ENCODE measurements at regions not wholly inside any gene's neighbourhood (a gene's known extent, or its start where the extent isn't known, plus 50 kb on each side); places are given as distances from the start of the nearest gene placed in this dataset.

DNA sequence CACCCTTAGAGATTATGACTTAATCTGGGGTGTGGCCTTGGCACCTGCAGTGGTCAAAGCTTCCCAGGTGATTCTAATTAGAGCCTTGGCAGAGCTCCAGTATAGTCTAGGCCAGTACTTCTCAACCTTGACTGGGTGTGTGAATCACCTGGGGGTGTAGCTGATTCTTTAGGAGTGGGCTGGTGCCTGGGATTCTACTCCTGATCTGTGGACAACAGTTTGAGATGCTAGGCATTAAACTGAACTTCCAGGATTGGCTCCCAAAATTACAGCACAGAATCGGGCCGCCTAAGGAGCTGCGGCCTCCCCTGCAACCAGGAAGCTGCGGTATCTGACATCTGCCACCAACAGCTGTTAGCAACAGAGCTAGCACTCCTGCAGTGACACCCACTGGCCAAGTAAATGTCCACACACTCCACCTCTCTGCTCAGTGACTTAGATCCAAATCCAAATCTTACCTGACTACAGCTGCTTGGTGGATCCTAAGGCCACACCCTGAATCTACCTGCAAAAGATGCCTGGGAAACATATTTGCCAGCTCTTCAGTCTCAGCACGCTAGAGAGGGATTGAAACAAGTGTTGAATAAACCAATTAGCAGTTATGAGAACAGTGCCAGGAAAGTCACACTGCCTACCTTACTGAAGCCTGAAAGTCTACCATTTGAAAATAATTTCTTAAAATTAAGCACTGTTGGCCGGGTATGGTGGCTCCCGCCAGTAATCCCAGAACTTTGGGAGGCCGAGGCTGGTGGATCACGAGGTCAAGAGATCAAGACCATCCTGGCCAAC is 126.7 kb downstream of the UNC5CL start:
- H3K9me3 ChIP-seq (ENCODE audit: control insufficient read depth in 2 of 2, insufficient read depth in 1 of 2, low read depth in 1 of 2, low read length in 1 of 2): no peaks in the 10 kb centered on the region
- peak overlapping the region in 2 of 3 donors; percentile 21 to 36 for H3K27ac ChIP-seq (ENCODE audit: low read depth in 1 of 3, low read length in 2 of 3)
- H3K36me3 ChIP-seq (ENCODE audit: control insufficient read depth in 3 of 3, insufficient read depth in 2 of 3, low read depth in 1 of 3, low read length in 3 of 3): no peaks in the 10 kb centered on the region
- H3K4me1 ChIP-seq (ENCODE audit: control insufficient read depth in 3 of 3, insufficient read depth in 2 of 3, low read depth in 1 of 3, low read length in 2 of 3): no peaks in the 10 kb centered on the region
- DNase-seq: peak; percentile 82 to 94
- 36 to 54% (median 48%) methylated on average over 9 of the region's 9 CpGs for WGBS, 3 donors
- H3K4me3 ChIP-seq (ENCODE audit: low read depth in 1 of 3, low read length in 3 of 3): no peak overlapping the region
- no peaks in the 10 kb centered on the region for H3K27me3 ChIP-seq (ENCODE audit: control insufficient read depth in 3 of 3, insufficient read depth in 3 of 3, low read length in 3 of 3)
- FAIRE-seq: no peak

GRCh38 chr6:40910260-40910893 is 128.6 kb downstream of the UNC5CL start:
- H3K4me3 ChIP-seq (ENCODE audit: low read depth in 1 of 3, low read length in 3 of 3): no peak overlapping the region
- H3K4me1 ChIP-seq (ENCODE audit: control insufficient read depth in 3 of 3, insufficient read depth in 2 of 3, low read depth in 1 of 3, low read length in 2 of 3): no peaks in the 10 kb centered on the region
- no peak for DNase-seq
- FAIRE-seq: no peak
- no peaks in the 10 kb centered on the region for H3K36me3 ChIP-seq (ENCODE audit: control insufficient read depth in 3 of 3, insufficient read depth in 2 of 3, low read depth in 1 of 3, low read length in 3 of 3)
- H3K9me3 ChIP-seq (ENCODE audit: control insufficient read depth in 2 of 2, insufficient read depth in 1 of 2, low read depth in 1 of 2, low read length in 1 of 2): no peaks in the 10 kb centered on the region
- H3K27me3 ChIP-seq (ENCODE audit: control insufficient read depth in 3 of 3, insufficient read depth in 3 of 3, low read length in 3 of 3): no peaks in the 10 kb centered on the region
- WGBS, 3 donors: 79 to 96% (median 90%) methylated on average over 2 of the region's 2 CpGs
- H3K27ac ChIP-seq (ENCODE audit: low read depth in 1 of 3, low read length in 2 of 3): no peak overlapping the region

DNA sequence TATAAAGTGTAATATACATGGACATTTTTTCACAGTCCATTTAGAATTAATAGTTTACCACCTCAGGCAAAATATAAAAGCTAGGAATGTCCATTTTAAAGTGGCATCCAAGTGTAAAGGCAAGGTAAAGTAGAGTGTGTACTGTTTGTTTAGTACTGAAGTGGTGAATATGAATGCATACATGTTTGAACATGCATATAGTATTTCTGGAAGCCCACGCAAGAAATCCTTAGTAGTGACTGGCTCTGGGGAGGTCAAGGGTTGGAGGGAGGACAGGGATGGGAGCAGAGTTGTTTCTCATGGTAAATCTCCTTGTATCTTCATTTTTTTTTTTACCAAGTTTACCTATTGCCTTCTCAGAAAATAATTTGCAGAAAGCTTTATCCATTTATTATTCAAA is 129.2 kb downstream of the UNC5CL start:
- Histone ChIP-seq H3K9me3 (ENCODE audit: control insufficient read depth in 2 of 2, insufficient read depth in 1 of 2, low read depth in 1 of 2, low read length in 1 of 2) (no peaks in the 10 kb centered on the region), H3K4me3 (ENCODE audit: low read depth in 1 of 3, low read length in 3 of 3) (no peak overlapping the region), H3K27ac (ENCODE audit: low read depth in 1 of 3, low read length in 2 of 3) (no peak overlapping the region), H3K27me3 (ENCODE audit: control insufficient read depth in 3 of 3, insufficient read depth in 3 of 3, low read length in 3 of 3) (no peaks in the 10 kb centered on the region), H3K36me3 (ENCODE audit: control insufficient read depth in 3 of 3, insufficient read depth in 2 of 3, low read depth in 1 of 3, low read length in 3 of 3) (no peaks in the 10 kb centered on the region), H3K4me1 (ENCODE audit: control insufficient read depth in 3 of 3, insufficient read depth in 2 of 3, low read depth in 1 of 3, low read length in 2 of 3) (no peaks in the 10 kb centered on the region)
- FAIRE-seq: no peak
- no peak for DNase-seq
- WGBS, 3 donors: 90 to 97% (median 94%) methylated on average over 1 of the region's 1 CpG

DNA sequence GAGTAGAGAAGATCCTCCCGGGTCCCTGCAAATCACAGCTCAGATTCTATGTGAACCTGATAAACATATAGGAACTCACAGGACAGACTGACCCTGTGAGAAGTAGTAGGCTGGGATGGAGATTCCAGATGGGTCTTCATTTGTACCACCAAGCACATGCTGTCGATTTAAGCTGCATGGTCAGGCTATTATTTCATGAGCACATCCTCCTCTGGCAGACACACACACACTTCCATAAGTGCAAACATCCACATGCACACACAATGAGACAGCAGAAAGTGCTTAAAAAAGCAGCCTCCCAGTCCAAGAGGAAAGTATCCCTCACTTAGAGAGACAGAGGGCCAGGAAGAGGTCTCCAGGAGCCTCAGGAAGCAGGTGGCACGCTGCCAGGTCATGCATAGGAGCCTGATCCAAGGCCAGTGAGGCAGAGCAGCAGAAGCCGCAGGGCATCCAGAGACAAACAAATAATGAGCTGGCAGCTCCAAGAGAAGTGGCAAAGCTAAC is 131.8 kb downstream of the UNC5CL start:
- FAIRE-seq (no peak), DNase-seq (peak in 1 of 2 donors; percentile 41)
- H3K4me3 ChIP-seq (ENCODE audit: low read depth in 1 of 3, low read length in 3 of 3): no peak overlapping the region
- no peaks in the 10 kb centered on the region for H3K36me3 ChIP-seq (ENCODE audit: control insufficient read depth in 3 of 3, insufficient read depth in 2 of 3, low read depth in 1 of 3, low read length in 3 of 3)
- 27 to 50% (median 45%) methylated on average over 4 of the region's 4 CpGs for WGBS, 3 donors
- H3K4me1 ChIP-seq (ENCODE audit: control insufficient read depth in 3 of 3, insufficient read depth in 2 of 3, low read depth in 1 of 3, low read length in 2 of 3): no peaks in the 10 kb centered on the region
- H3K9me3 ChIP-seq (ENCODE audit: control insufficient read depth in 2 of 2, insufficient read depth in 1 of 2, low read depth in 1 of 2, low read length in 1 of 2): no peaks in the 10 kb centered on the region
- H3K27me3 ChIP-seq (ENCODE audit: control insufficient read depth in 3 of 3, insufficient read depth in 3 of 3, low read length in 3 of 3): no peaks in the 10 kb centered on the region
- no peak overlapping the region for H3K27ac ChIP-seq (ENCODE audit: low read depth in 1 of 3, low read length in 2 of 3)

DNA sequence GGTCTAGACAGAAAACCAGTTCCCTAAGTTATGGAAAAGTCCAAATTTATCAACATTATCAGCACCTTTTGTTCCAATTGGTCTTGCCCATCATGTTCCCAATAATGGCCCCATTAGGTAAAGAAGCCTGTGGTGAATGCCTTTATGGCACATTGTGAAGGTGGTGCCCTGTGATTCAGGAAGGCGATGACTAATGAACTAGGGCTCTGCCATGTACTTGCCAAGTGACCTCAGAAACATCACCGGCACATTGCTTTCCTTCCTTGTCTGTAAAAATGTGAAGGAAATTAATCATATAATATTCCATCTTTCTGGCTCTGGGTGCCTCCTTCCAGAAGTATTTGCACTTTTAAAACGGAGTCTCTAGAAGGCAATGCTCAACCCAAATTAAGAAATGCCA is 132.3 kb downstream of the UNC5CL start:
- Histone ChIP-seq H3K4me1 (ENCODE audit: control insufficient read depth in 3 of 3, insufficient read depth in 2 of 3, low read depth in 1 of 3, low read length in 2 of 3) (no peaks in the 10 kb centered on the region), H3K9me3 (ENCODE audit: control insufficient read depth in 2 of 2, insufficient read depth in 1 of 2, low read depth in 1 of 2, low read length in 1 of 2) (no peaks in the 10 kb centered on the region), H3K36me3 (ENCODE audit: control insufficient read depth in 3 of 3, insufficient read depth in 2 of 3, low read depth in 1 of 3, low read length in 3 of 3) (no peaks in the 10 kb centered on the region), H3K27ac (ENCODE audit: low read depth in 1 of 3, low read length in 2 of 3) (no peak overlapping the region), H3K27me3 (ENCODE audit: control insufficient read depth in 3 of 3, insufficient read depth in 3 of 3, low read length in 3 of 3) (no peaks in the 10 kb centered on the region), H3K4me3 (ENCODE audit: low read depth in 1 of 3, low read length in 3 of 3) (no peak overlapping the region)
- peak in 1 of 2 donors; percentile 82 for DNase-seq
- FAIRE-seq: no peak
- WGBS, 3 donors: 13 to 52% (median 26%) methylated on average over 3 of the region's 3 CpGs

GRCh38 chr6:40904583-40905194 is 134.3 kb downstream of the UNC5CL start:
- H3K36me3 ChIP-seq (ENCODE audit: control insufficient read depth in 3 of 3, insufficient read depth in 2 of 3, low read depth in 1 of 3, low read length in 3 of 3): no peaks in the 10 kb centered on the region
- no peak overlapping the region for H3K27ac ChIP-seq (ENCODE audit: low read depth in 1 of 3, low read length in 2 of 3)
- FAIRE-seq (no peak), DNase-seq (peak; percentile 32 to 33)
- H3K4me3 ChIP-seq (ENCODE audit: low read depth in 1 of 3, low read length in 3 of 3): no peak overlapping the region
- no peaks in the 10 kb centered on the region for H3K27me3 ChIP-seq (ENCODE audit: control insufficient read depth in 3 of 3, insufficient read depth in 3 of 3, low read length in 3 of 3)
- H3K4me1 ChIP-seq (ENCODE audit: control insufficient read depth in 3 of 3, insufficient read depth in 2 of 3, low read depth in 1 of 3, low read length in 2 of 3): peaks cover 0 to 2% (median 0%) of the 10 kb centered on the region in 3 donors
- WGBS, 3 donors: 58 to 68% (median 68%) methylated on average over 2 of the region's 2 CpGs
- no peaks in the 10 kb centered on the region for H3K9me3 ChIP-seq (ENCODE audit: control insufficient read depth in 2 of 2, insufficient read depth in 1 of 2, low read depth in 1 of 2, low read length in 1 of 2)

GRCh38 chr6:40903456-40903855 is 135.6 kb downstream of the UNC5CL start:
- WGBS, 3 donors: 68 to 89% (median 88%) methylated on average over 1 of the region's 1 CpG
- Histone ChIP-seq H3K27ac (ENCODE audit: low read depth in 1 of 3, low read length in 2 of 3) (no peak overlapping the region), H3K9me3 (ENCODE audit: control insufficient read depth in 2 of 2, insufficient read depth in 1 of 2, low read depth in 1 of 2, low read length in 1 of 2) (no peaks in the 10 kb centered on the region), H3K4me3 (ENCODE audit: low read depth in 1 of 3, low read length in 3 of 3) (no peak overlapping the region), H3K27me3 (ENCODE audit: control insufficient read depth in 3 of 3, insufficient read depth in 3 of 3, low read length in 3 of 3) (no peaks in the 10 kb centered on the region), H3K36me3 (ENCODE audit: control insufficient read depth in 3 of 3, insufficient read depth in 2 of 3, low read depth in 1 of 3, low read length in 3 of 3) (no peaks in the 10 kb centered on the region), H3K4me1 (ENCODE audit: control insufficient read depth in 3 of 3, insufficient read depth in 2 of 3, low read depth in 1 of 3, low read length in 2 of 3) (peaks cover 0 to 9% (median 0%) of the 10 kb centered on the region in 3 donors)
- FAIRE-seq: no peak
- no peak for DNase-seq

- Histone ChIP-seq H3K36me3 (ENCODE audit: control insufficient read depth in 3 of 3, insufficient read depth in 2 of 3, low read depth in 1 of 3, low read length in 3 of 3) (no peaks in the 10 kb centered on the region), H3K4me3 (ENCODE audit: low read depth in 1 of 3, low read length in 3 of 3) (no peak overlapping the region), H3K27me3 (ENCODE audit: control insufficient read depth in 3 of 3, insufficient read depth in 3 of 3, low read length in 3 of 3) (no peaks in the 10 kb centered on the region), H3K9me3 (ENCODE audit: control insufficient read depth in 2 of 2, insufficient read depth in 1 of 2, low read depth in 1 of 2, low read length in 1 of 2) (no peaks in the 10 kb centered on the region), H3K27ac (ENCODE audit: low read depth in 1 of 3, low read length in 2 of 3) (no peak overlapping the region), H3K4me1 (ENCODE audit: control insufficient read depth in 3 of 3, insufficient read depth in 2 of 3, low read depth in 1 of 3, low read length in 2 of 3) (peaks cover 0 to 12% (median 0%) of the 10 kb centered on the region in 3 donors)
- DNase-seq: no peak
- WGBS, 3 donors: 84 to 97% (median 88%) methylated on average over 1 of the region's 1 CpG
- no peak for FAIRE-seq
These were observed 137.5 kb downstream of the UNC5CL start for GRCh38 chr6:40901322-40902055.
